Epidermal melanocyte (primary cell): ENCODE measurements at regions not wholly inside any gene's neighbourhood (a gene's known extent, or its start where the extent isn't known, plus 50 kb on each side); places are given as distances from the start of the nearest gene placed in this dataset.

ENCODE experiments used
- DNase-seq: peaks from one replicate; pipeline ENCODE4 v3.0.0; 2011; ENCODE audit warnings: low spot score; ENCODE audit not compliant: insufficient read length

- no peak for DNase-seq
These were observed 152.8 kb upstream of the PARP11 start for GRCh38 chr12:4026020-4026358.

- no peak for DNase-seq
These were observed 152.2 kb upstream of the PARP11 start for GRCh38 chr12:4025181-4026019.

- DNase-seq, result no peak
These were observed 151.5 kb upstream of the PARP11 start for GRCh38 chr12:4024701-4025100.

- no peak for DNase-seq
These were observed 142.3 kb upstream of the PARP11 start for GRCh38 chr12:4015225-4016091.

GRCh38 chr12:4014858-4015224, 141.6 kb upstream of the PARP11 start:
- no peak for DNase-seq

- no peak for DNase-seq
These were observed 141.2 kb upstream of the PARP11 start for GRCh38 chr12:4014444-4014843.

- DNase-seq, result no peak
These were observed 140.1 kb upstream of the PARP11 start for GRCh38 chr12:4012977-4013968.

GRCh38 chr12:4012073-4012472, 138.9 kb upstream of the PARP11 start:
- DNase-seq, result no peak

GRCh38 chr12:4011597-4011996, 138.4 kb upstream of the PARP11 start:
- no peak for DNase-seq

- DNase-seq, result no peak
These were observed 136.9 kb upstream of the PARP11 start for GRCh38 chr12:4009979-4010704.

GRCh38 chr12:4006743-4007142, 133.5 kb upstream of the PARP11 start:
- DNase-seq, result no peak

GRCh38 chr12:4005851-4006430, 132.7 kb upstream of the PARP11 start:
- DNase-seq, result no peak

- DNase-seq, result no peak
These were observed 130.4 kb upstream of the PARP11 start for GRCh38 chr12:4003576-4003975.

GRCh38 chr12:4002601-4003000, 129.4 kb upstream of the PARP11 start:
- no peak for DNase-seq

GRCh38 chr12:4001841-4002240, 128.6 kb upstream of the PARP11 start:
- no peak for DNase-seq

- no peak for DNase-seq
These were observed 127.8 kb upstream of the PARP11 start for GRCh38 chr12:4001031-4001430.

GRCh38 chr12:3999904-4000303, 126.7 kb upstream of the PARP11 start:
- no peak for DNase-seq

GRCh38 chr12:3998968-3999792, 126.0 kb upstream of the PARP11 start:
- DNase-seq, result no peak

GRCh38 chr12:3998397-3998796, 125.2 kb upstream of the PARP11 start:
- DNase-seq, result no peak

GRCh38 chr12:3996322-3996721, 123.1 kb upstream of the PARP11 start:
- DNase-seq, result no peak
